PC-9 (cell line): ENCODE measurements at regions not wholly inside any gene's neighbourhood (a gene's known extent, or its start where the extent isn't known, plus 50 kb on each side); places are given as distances from the start of the nearest gene placed in this dataset.

ENCODE experiments used
- BruUV-seq: library from RNA; stranded (reverse); fragments of 400-500 nt; replicated peaks from 2 replicates; lab custom pipeline; 2021; lab: Mats Ljungman, UMichigan
- CTCF ChIA-PET: fragments of 300-600 bp; sonication (Branson Sonifier 250); formaldehyde crosslinking; loops from one replicate; lab custom pipeline; 2022; ENCODE audit warnings: antibody characterized with exemption; lab: Charles Lee
- POLR2A ChIA-PET: fragments of 300-600 bp; sonication (Branson Sonifier 250); formaldehyde crosslinking; loops from one replicate; lab custom pipeline; 2022; ENCODE audit warnings: antibody characterized with exemption; ENCODE audit not compliant: unreplicated experiment; lab: Charles Lee
- DNase-seq, 2 experiments: peaks; one replicate each; pipeline versions ENCODE4 v3.0.0 to v3.0.0-alpha.2; 2015 to 2022; ENCODE audit warnings: mixed read lengths in 1 of 2
- H2AFZ ChIP-seq: fragments of 200-600 bp; sonication (generic); 2 replicates; pipeline ENCODE4 v1.8.1; 2017; ENCODE audit warnings: antibody characterized with exemption
- H3F3A ChIP-seq: fragments of 200-600 bp; sonication (generic); 2 replicates; pipeline ENCODE4 v1.8.1; 2017; ENCODE audit warnings: antibody characterized with exemption, mild to moderate bottlenecking, low read depth; ENCODE audit not compliant: insufficient read depth
- H3K27ac ChIP-seq: fragments of 200-600 bp; sonication (generic); 2 replicates; pipeline ENCODE4 v1.6.1; 2016; ENCODE audit warnings: mixed run types
- H3K27me3 ChIP-seq: fragments of 200-600 bp; sonication (generic); 2 replicates; pipeline ENCODE4 v1.6.1; 2016; ENCODE audit warnings: low read depth, mixed run types; ENCODE audit not compliant: insufficient read depth
- H3K36me3 ChIP-seq: fragments of 200-600 bp; sonication (generic); 2 replicates; pipeline ENCODE4 v1.6.1; 2016; ENCODE audit warnings: low read depth, mixed run types
- H3K4me1 ChIP-seq: fragments of 200-600 bp; sonication (generic); replicated peaks from 2 replicates; pipeline ENCODE4 v1.6.1; 2016; ENCODE audit warnings: mixed run types; ENCODE audit not compliant: insufficient read depth
- H3K4me2 ChIP-seq: fragments of 200-600 bp; sonication (generic); 2 replicates; pipeline ENCODE4 v1.6.1; 2017; ENCODE audit warnings: mixed run types
- H3K4me3 ChIP-seq: fragments of 200-600 bp; sonication (generic); 2 replicates; pipeline ENCODE4 v1.6.1; 2016; ENCODE audit warnings: mixed run types
- H3K79me2 ChIP-seq: fragments of 200-600 bp; sonication (generic); 2 replicates; pipeline ENCODE4 v1.6.1; 2017; ENCODE audit warnings: low read depth, mixed run types
- H3K9me2 ChIP-seq: fragments of 200-600 bp; sonication (generic); 2 replicates; pipeline ENCODE4 v1.8.1; 2017; ENCODE audit warnings: mild to moderate bottlenecking; ENCODE audit not compliant: insufficient read depth
- H3K9me3 ChIP-seq: fragments of 200-600 bp; sonication (generic); 2 replicates; pipeline ENCODE4 v1.8.1; 2016; ENCODE audit warnings: low read depth; ENCODE audit not compliant: insufficient read depth
- H4K20me1 ChIP-seq: fragments of 200-600 bp; sonication (generic); 2 replicates; pipeline ENCODE4 v1.8.1; 2017; ENCODE audit not compliant: insufficient read depth
- EZH2 ChIP-seq: fragments of 200-600 bp; sonication (generic); IDR thresholded peaks from 2 replicates; pipeline ENCODE4 v1.8.0; 2017; ENCODE audit warnings: antibody characterized with exemption, low read depth
- intact Hi-C: fragments of 100-400 bp; cut with micrococcal nuclease; formaldehyde crosslinking; loops from one replicate; pipeline ENCODE4 v1.10.0; 2022; ENCODE audit not compliant: unreplicated experiment
- TF ChIP-seq, protein P1 (sequence below): fragments of 200-600 bp; sonication (generic); conservative IDR thresholded peaks from 2 replicates; pipeline ENCODE4 v1.6.1; 2017; ENCODE audit warnings: mixed run types, antibody characterized with exemption, mild to moderate bottlenecking, moderate library complexity

DNA sequence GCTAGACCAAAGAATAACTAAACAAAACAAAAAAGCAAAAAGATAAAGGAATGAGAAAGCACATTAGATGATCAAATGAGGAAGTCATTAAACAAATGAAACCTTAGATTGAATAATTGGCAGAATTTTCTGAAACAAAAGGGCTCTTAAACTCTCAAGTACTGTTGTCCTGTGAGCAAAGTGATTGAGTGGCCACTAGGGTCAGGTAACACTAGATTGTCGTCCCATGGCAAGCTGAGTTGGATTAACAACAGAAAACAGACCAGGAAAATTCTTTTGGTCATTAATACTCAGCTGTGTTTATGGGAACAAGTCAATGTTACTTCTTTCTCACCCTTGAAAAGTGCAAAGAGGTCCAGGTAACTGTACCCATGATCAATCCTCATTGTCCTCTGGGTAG, 81.6 kb upstream of the MRPS30 start:
- Histone ChIP-seq H4K20me1 (no peaks in the 10 kb centered on the region), H3K27ac (no peak overlapping the region), H2AFZ (no peak overlapping the region), H3K27me3 (no peaks in the 10 kb centered on the region), H3K9me2 (no peaks in the 10 kb centered on the region), H3K9me3 (no peaks in the 10 kb centered on the region; the same call in 1 of the 2 replicates), H3K4me3 (no peak overlapping the region), H3F3A (no peaks in the 10 kb centered on the region), H3K79me2 (no peaks in the 10 kb centered on the region), H3K4me2 (no peak overlapping the region), H3K4me1 (no peaks in the 10 kb centered on the region), H3K36me3 (no peaks in the 10 kb centered on the region)
- TF ChIP-seq, protein P1, sequence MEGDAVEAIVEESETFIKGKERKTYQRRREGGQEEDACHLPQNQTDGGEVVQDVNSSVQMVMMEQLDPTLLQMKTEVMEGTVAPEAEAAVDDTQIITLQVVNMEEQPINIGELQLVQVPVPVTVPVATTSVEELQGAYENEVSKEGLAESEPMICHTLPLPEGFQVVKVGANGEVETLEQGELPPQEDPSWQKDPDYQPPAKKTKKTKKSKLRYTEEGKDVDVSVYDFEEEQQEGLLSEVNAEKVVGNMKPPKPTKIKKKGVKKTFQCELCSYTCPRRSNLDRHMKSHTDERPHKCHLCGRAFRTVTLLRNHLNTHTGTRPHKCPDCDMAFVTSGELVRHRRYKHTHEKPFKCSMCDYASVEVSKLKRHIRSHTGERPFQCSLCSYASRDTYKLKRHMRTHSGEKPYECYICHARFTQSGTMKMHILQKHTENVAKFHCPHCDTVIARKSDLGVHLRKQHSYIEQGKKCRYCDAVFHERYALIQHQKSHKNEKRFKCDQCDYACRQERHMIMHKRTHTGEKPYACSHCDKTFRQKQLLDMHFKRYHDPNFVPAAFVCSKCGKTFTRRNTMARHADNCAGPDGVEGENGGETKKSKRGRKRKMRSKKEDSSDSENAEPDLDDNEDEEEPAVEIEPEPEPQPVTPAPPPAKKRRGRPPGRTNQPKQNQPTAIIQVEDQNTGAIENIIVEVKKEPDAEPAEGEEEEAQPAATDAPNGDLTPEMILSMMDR: no peak
- no peak for TF ChIP-seq EZH2
- no peak for DNase-seq
- BruUV-seq: no TSS peak
- ChIA-PET POLR2A (no interaction called here), CTCF (interaction anchor here (0.7 kb wide), 1 partner anchor 60 kb away, joined by 3 read pairs; no protein-coding TSS in a partner anchor)
- intact Hi-C loops: no loop called here

DNA sequence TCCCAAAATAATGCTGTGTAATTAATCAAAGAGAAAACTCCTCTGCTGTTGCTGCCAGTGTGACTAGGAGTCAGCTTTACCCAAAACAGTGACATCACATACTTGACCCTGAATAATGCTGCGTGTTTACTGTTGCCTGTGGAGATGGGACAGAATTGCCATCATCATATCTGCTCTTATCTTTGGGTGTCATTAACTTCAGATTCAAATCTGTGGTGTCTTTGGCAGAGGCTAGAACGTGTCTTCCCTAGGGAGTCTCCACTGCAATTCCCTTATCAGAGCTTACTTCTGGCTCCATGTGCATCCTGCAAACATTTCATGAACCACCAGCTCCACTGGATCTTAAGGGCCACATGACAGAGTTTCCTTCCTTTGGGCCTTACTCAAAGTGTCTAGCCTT, 88.9 kb upstream of the MRPS30 start:
- Histone ChIP-seq H3K4me2 (no peak overlapping the region), H3K9me2 (no peaks in the 10 kb centered on the region), H3K9me3 (no peaks in the 10 kb centered on the region; the same call in 1 of the 2 replicates), H3K4me1 (no peaks in the 10 kb centered on the region), H3K27me3 (no peaks in the 10 kb centered on the region), H3K79me2 (no peaks in the 10 kb centered on the region), H3K4me3 (no peak overlapping the region), H3K36me3 (no peaks in the 10 kb centered on the region), H3F3A (no peaks in the 10 kb centered on the region), H2AFZ (no peak overlapping the region), H3K27ac (no peak overlapping the region), H4K20me1 (no peaks in the 10 kb centered on the region)
- BruUV-seq: no TSS peak
- no peak for DNase-seq
- intact Hi-C loops: no loop called here
- TF ChIP-seq, protein P1: no peak
- no peak for TF ChIP-seq EZH2
- POLR2A ChIA-PET: no interaction called here
- CTCF ChIA-PET: no interaction called here

DNA sequence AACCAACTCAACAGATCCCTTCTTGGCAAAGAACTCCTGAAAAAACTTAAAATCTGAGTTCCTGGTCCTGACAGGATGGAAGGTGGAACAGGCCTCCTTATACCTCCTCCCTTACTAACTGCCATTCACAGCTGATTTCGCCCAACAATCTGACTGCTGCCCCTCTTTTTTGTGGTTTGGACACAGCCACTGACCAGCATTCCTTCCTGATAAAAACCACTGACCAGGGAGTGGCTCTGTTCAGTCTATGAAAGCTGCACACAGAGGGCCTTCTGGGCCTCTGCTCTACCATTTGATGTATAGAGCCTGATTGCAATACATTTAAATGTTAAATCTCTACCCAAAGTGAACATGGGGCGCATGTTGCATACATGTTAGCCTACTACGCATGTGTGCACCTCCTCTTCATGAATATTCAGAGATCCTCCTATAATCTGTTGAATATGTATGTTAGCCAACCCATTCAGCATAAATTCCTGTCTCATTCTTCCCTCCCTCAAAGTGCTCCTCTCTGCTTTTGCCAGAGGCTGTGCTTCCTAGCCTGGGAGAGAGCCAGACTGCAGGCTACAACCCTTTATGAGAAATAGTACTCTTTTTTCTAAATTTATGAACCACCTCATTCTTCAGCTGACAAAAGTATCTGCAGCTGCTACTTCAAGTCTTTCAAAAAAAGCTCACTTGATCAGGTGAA, 93.7 kb upstream of the MRPS30 start:
- Histone ChIP-seq H3K79me2 (no peaks in the 10 kb centered on the region), H3K9me2 (no peaks in the 10 kb centered on the region), H3K27me3 (no peaks in the 10 kb centered on the region), H3F3A (no peaks in the 10 kb centered on the region), H2AFZ (no peak overlapping the region), H3K4me1 (no peaks in the 10 kb centered on the region), H3K36me3 (no peaks in the 10 kb centered on the region), H3K4me2 (no peak overlapping the region), H4K20me1 (no peaks in the 10 kb centered on the region), H3K27ac (no peak overlapping the region), H3K4me3 (no peak overlapping the region), H3K9me3 (no peaks in the 10 kb centered on the region)
- ChIA-PET CTCF (no interaction called here), POLR2A (no interaction called here)
- intact Hi-C loops: no loop called here
- peak in 1 of 2 experiments; percentile 20 for DNase-seq
- TF ChIP-seq, protein P1: no peak
- no peak for TF ChIP-seq EZH2
- no TSS peak for BruUV-seq
